Head of caudate nucleus (tissue), 42 donors: ENCODE measurements at regions not wholly inside any gene's neighbourhood (a gene's known extent, or its start where the extent isn't known, plus 50 kb on each side); places are given as distances from the start of the nearest gene placed in this dataset.
"Not testable (repeated sequence)": the region's sequence is repeated elsewhere in the genome, so short reads cannot be mapped to it uniquely, and the experiment has no call there.

Source experiments
- DNase-seq, 42 donors: peaks; one replicate each; pipeline versions ENCODE4 v3.0.0 to v3.0.0-alpha.2; 2020 to 2021; ENCODE audit warnings: mixed read lengths in 7 of 42
- intact Hi-C: fragments of 100-400 bp; cut with DNase I; formaldehyde crosslinking; loops from one replicate; pipeline ENCODE4 v1.15.0; 2022

- intact Hi-C loops = no loop called here
- DNase-seq = no peak
Measured at GRCh38 chr4:114223580-114223979, 244.1 kb upstream of the ARSJ start.

DNA sequence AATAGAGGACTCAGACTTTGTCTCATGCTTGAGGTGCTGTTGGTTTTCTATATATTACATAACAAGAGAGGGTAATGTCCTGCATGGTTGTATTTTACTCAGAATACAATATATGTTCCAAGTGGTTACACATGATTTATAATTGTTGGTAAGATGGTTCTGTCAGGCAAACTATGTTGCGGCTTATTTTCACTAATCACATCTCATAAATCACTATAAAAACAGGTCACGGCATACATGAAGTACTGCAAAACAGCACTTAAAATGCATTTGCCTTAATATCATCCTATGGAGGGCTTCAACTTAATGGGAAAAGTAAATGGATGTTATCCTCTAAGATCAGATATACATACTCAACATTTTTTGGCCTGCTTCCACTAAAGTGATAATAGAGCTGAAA, 246.0 kb upstream of the ARSJ start:
- intact Hi-C loops = no loop called here
- DNase-seq = no peak

DNA sequence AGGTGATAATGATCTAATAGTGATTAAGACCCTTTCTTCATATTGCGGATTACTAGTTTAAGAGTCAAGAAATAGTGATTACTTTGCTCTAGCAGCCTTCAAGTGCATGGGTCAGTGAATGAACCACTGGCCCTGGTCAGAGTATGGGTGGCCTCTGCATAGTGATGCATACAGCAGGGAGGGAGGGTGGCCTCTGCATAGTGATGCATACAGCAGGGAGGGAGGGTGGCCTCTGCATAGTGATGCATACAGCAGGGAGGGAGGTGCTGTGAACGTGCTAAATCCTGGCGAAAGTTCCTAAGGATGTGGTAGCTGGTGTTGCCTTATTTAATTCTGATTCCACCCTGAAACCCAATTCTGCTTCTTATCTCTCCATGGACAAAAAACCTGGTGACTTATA, 246.7 kb upstream of the ARSJ start:
- DNase-seq = no peak
- intact Hi-C loops = no loop called here

GRCh38 chr4:114226968-114227760, 247.7 kb upstream of the ARSJ start:
- intact Hi-C loops = no loop called here
- DNase-seq = no peak

GRCh38 chr4:114229706-114230105, 250.3 kb upstream of the ARSJ start:
- intact Hi-C loops = no loop called here
- no peak for DNase-seq

GRCh38 chr4:114236171-114236769, 256.8 kb upstream of the ARSJ start:
- no peak for DNase-seq
- intact Hi-C loops = no loop called here

- intact Hi-C loops = no loop called here
- DNase-seq = no peak
Measured at GRCh38 chr4:114237997-114238396, 258.6 kb upstream of the ARSJ start.

DNA sequence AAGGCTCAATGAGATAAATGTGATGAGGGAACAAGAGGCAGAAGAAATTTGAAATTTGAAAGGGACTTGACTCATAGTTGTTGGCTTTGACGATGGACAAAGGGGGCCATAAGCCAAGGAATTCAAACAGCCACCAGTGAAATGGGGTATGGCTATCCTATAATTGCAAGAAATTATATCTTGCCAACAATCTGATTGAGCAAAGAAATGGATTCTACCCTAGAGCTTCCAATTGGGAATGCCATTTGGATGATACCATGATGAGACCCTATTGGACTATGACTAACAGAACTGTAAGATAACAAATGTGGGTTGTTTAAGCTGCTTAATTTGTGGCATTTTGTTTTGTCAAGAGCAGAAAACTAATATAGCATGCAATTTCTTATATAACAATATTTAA, 270.1 kb upstream of the ARSJ start:
- intact Hi-C loops = no loop called here
- DNase-seq = no peak

DNA sequence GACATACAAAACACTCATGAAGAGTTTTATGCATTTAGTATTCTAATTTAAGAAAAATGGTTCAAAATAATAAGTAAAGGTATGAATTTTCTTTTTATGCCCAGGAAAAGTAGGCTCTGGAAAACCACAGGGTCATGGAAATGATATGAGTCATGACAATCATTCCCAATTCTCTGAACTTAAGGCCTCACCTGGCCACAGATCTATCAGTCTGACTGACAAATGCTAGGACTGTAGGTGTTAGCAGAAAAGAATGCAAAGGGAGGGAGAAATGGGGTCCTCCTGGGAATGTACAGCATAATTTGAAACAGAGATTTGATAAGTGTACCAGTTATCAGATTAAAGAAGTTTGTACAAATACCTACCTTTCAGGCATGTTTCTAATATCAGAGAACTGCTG, 270.5 kb upstream of the ARSJ start:
- no peak for DNase-seq
- intact Hi-C loops = no loop called here

DNA sequence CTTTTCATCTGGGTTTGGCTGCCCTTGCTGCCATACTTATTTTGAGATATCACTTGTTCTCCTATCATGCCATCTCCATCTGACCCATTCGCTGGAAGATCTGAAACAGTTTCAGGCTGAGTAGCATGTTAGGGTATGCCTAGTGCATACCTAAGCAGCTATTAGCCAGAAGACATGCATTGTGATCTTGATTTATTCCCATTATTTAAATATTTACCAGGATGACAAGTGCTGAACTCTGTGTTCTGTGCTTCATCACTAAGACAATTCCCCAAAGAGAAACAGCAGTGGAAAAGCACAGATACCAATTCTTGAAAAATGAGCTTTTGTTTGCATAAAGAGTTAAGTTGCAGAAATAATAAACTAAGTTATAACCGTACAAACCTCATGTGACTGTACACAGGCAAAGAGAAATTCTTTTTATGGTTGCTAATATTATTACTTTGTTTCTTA, 271.0 kb upstream of the ARSJ start:
- intact Hi-C loops = no loop called here
- DNase-seq = no peak

DNA sequence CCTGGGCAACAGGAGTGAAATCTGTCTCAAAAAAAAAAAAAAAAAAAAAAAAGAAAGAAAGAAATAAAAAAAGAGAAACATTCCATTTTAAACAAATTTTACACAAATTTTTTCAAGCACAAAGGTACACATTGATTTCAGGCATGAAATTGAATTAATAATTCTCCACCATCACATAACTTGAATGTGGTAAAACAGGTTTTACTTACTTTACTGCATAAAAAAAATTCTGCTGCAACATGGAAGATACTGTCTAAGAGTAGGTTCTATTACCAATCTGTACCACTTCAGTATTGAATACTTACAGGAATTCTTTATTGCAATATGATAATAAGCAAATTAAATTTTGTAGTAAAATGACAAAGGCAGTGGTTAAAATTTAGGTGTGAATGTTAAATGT, 271.6 kb upstream of the ARSJ start:
- no peak for DNase-seq
- intact Hi-C loops = no loop called here

GRCh38 chr4:114252499-114252898, 273.1 kb upstream of the ARSJ start:
- intact Hi-C loops = no loop called here
- DNase-seq = no peak

- intact Hi-C loops = no loop called here
Measured at GRCh38 chr4:114257501-114257900, 278.1 kb upstream of the ARSJ start.

DNA sequence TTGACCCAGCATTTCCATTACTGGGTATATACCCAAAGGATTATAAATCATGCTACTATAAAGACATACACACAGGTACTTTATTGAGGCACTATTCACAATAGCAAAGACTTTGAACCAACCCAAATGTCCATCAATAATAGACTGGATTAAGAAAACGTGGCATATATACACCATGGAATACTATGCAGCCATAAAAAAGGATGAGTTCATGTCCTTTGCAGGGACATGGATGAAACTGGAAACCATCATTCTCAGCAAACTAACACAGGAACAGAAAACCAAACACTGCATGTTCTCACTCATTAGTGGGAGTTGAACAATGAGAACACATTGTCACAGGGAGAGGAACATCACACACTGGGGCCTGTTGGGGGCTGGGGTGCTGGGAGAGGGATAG, 283.0 kb upstream of the ARSJ start:
- DNase-seq, intact Hi-C loops: not testable (repeated sequence)

More at GRCh38 chr4:114257501-114257900, 278.1 kb upstream of the ARSJ start:
- no peak for DNase-seq

- intact Hi-C loops = no loop called here
- no peak for DNase-seq
Measured at GRCh38 chr4:114263233-114263632, 283.8 kb upstream of the ARSJ start.

DNA sequence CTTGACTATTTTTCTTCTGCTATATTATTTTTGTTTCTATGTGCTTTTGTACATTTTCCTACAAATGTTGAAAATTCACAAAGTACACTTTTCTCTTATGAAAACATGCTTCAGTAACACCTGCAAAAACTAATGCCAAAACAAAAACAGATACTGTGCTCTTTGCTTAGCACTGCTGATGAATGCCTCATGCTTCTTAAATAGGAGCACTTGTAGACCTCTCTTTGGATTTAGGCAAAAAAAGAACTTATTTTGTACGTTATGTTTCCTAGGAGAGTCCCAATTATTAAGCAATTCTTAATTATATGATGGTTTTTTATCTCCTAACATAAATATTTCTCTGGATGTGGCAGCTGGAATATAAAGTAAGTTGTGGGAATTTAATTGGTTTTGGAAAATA, 285.0 kb upstream of the ARSJ start:
- DNase-seq = no peak
- intact Hi-C loops = no loop called here

GRCh38 chr4:114264877-114265291, 285.4 kb upstream of the ARSJ start:
- intact Hi-C loops = no loop called here
- DNase-seq = no peak

GRCh38 chr4:114265342-114265741, 285.9 kb upstream of the ARSJ start:
- DNase-seq = no peak
- intact Hi-C loops = no loop called here

DNA sequence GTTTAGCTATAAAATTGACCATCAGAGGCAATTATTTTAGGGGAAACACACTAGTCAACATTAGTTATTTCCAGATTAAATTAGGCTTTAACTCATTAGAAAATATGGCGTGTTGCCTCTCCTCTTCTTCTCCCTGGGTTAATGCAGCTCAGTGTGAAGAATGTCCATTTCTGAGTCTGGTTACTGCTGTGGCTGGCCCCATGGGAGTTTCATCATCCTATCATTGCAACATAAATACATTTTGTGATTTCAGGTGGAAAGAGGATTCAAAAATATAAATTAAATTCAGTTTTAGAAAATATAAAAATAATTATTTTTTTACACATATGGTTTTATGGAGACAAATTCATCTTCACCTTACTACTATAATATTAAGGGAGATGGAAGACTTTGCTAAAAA, 288.5 kb upstream of the ARSJ start:
- no peak for DNase-seq
- intact Hi-C loops = no loop called here

- no peak for DNase-seq
- intact Hi-C loops = no loop called here
Measured at GRCh38 chr4:114271031-114271430, 291.6 kb upstream of the ARSJ start.

GRCh38 chr4:114272226-114272625, 292.8 kb upstream of the ARSJ start:
- no peak for DNase-seq
- intact Hi-C loops = no loop called here
